22Rv1 (cell line): ENCODE measurements at regions not wholly inside any gene's neighbourhood (a gene's known extent, or its start where the extent isn't known, plus 50 kb on each side); places are given as distances from the start of the nearest gene placed in this dataset.

Experiments
- H3K27ac ChIP-seq: fragments of 450-650 bp; 2 replicates; pipeline ENCODE4 v1.5.1; 2017
- CTCF ChIP-seq: fragments of 450-650 bp; IDR thresholded peaks from 2 replicates; pipeline ENCODE4 v1.5.1; 2017; ENCODE audit warnings: mild to moderate bottlenecking
- ZFX ChIP-seq: fragments of 450-650 bp; IDR thresholded peaks from 2 replicates; pipeline ENCODE4 v1.6.1; 2017; ENCODE audit warnings: antibody characterized with exemption, borderline replicate concordance

- H3K27ac ChIP-seq, result no peak overlapping the region
- peak; percentile 58 for TF ChIP-seq CTCF
- no peak for TF ChIP-seq ZFX
These were observed 101.2 kb upstream of the HSD17B12 start for GRCh38 chr11:43579171-43579918.

- TF ChIP-seq CTCF (no peak), ZFX (no peak)
- no peak overlapping the region for H3K27ac ChIP-seq
These were observed 100.6 kb upstream of the HSD17B12 start for GRCh38 chr11:43579919-43580276.

- TF ChIP-seq CTCF, result no peak
- H3K27ac ChIP-seq, result no peak overlapping the region
These were observed 99.7 kb upstream of the HSD17B12 start for GRCh38 chr11:43580735-43581369.

- no peak for TF ChIP-seq CTCF
- no peak overlapping the region for H3K27ac ChIP-seq
These were observed 99.0 kb upstream of the HSD17B12 start for GRCh38 chr11:43581370-43582023.

- H3K27ac ChIP-seq, result no peak overlapping the region
- TF ChIP-seq ZFX, result no peak
- no peak for TF ChIP-seq CTCF
These were observed 98.3 kb upstream of the HSD17B12 start for GRCh38 chr11:43582024-43582862.

- H3K27ac ChIP-seq, result no peak overlapping the region
- no peak for TF ChIP-seq ZFX
- TF ChIP-seq CTCF, result no peak
These were observed 97.6 kb upstream of the HSD17B12 start for GRCh38 chr11:43582863-43583462.
